ENCODE measurements at regions not wholly inside any gene's neighbourhood (a gene's known extent, or its start where the extent isn't known, plus 50 kb on each side); places are given as distances from the start of the nearest gene placed in this dataset.

DNA sequence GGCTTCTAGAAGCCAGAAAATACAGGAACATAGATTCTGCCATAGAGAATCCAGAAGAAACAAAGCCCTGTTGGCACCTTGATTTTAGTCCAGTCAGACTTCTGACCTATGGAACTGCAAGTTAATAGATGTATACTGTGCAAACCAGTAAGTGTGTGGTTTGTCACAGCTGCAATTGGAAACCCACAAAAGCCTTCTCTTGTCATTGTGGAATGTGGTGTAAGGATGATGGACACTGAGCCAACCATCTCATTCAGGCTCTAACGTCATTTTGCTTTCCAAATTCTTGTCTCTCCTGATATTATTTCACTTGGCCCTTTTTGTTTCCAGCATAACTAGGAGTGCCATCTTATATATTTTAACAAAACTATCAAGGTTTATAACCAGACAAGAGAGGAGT is 369.5 kb upstream of the SMIM21 start:
- no peak for TF ChIP-seq CTCF (IDR thresholded peaks at IDR 0.05; ENCODE audit: low read length)
- no peak for TF ChIP-seq EZH2phosphoT487 (IDR thresholded peaks at IDR 0.05; ENCODE audit: low read length)
